Inferior parietal cortex (tissue), 1 donor: ENCODE measurements at regions not wholly inside any gene's neighbourhood (a gene's known extent, or its start where the extent isn't known, plus 50 kb on each side); places are given as distances from the start of the nearest gene placed in this dataset.

Experiments used
- DNase-seq: peaks from one replicate; pipeline ENCODE4 v3.0.0-alpha.2; 2016; ENCODE audit errors: extremely low spot score

GRCh38 chr3:59450946-59451763 lies 401.3 kb upstream of the CFAP20DC start:
- DNase-seq: no peak

DNA sequence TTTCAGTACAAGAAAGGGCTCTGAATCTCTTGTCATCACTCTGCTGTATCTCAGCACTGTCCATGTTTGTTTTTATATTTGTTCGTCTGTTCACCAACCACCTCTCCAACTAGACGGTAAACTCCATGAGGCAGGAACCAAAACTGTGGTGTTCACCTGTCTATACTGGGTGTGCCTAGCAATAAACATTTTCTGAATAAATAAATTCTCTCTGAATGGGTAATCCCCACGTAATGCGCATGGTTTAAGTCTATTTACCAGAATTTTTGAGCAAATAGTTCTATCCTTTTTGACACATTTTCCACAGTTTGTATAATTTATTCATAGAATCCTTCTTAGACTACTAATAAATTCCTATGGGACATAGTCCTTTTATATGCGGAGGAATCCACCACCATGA lies 400.6 kb upstream of the CFAP20DC start:
- DNase-seq: no peak

- no peak for DNase-seq
These were observed 397.1 kb upstream of the CFAP20DC start for GRCh38 chr3:59446775-59447465.

GRCh38 chr3:59444676-59445075 lies 394.9 kb upstream of the CFAP20DC start:
- DNase-seq: no peak

DNA sequence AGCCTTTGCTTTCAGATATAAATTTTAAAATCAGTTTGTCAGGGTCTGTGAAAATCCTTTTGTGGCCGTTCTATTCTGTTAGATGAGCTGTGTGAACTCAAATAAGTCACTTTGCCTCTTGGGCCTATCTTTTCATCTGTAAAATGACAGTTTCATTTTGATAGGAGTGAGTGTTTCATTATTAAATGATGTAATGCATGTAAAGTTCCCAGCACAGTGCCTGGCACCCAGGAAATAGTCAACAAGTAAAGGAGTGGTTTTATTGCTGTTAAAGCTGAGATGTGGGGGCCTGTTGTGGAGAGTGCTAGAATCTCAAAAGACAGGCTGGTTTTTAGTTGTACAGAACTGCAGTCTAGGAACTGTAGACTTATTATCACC lies 394.5 kb upstream of the CFAP20DC start:
- no peak for DNase-seq

GRCh38 chr3:59443618-59444293 lies 393.9 kb upstream of the CFAP20DC start:
- DNase-seq: no peak

- DNase-seq: no peak
These were observed 392.2 kb upstream of the CFAP20DC start for GRCh38 chr3:59442046-59442445.

GRCh38 chr3:59440285-59441028 lies 390.6 kb upstream of the CFAP20DC start:
- no peak for DNase-seq

DNA sequence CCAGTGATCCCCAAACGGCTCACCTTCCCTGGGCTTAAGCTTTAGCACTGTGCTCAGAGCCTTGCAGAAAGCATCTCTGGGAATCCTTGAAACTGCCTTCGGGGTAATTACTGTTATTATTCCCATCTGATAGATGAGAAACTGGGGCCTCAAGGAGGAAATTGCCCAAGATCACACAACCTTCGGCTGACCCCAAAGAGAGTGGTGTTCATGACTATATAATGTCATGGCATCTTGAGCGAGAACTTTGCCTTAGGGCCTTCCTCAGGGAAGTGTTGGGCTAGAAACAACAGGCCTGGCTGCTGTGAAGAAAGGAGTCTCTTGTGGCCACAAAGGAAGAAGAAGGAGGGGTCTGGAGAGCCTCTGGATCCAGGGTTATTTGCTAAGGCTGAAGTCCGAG lies 388.7 kb upstream of the CFAP20DC start:
- no peak for DNase-seq

- DNase-seq: no peak
These were observed 386.5 kb upstream of the CFAP20DC start for GRCh38 chr3:59436164-59436958.

GRCh38 chr3:59433546-59433945 lies 383.7 kb upstream of the CFAP20DC start:
- no peak for DNase-seq

DNA sequence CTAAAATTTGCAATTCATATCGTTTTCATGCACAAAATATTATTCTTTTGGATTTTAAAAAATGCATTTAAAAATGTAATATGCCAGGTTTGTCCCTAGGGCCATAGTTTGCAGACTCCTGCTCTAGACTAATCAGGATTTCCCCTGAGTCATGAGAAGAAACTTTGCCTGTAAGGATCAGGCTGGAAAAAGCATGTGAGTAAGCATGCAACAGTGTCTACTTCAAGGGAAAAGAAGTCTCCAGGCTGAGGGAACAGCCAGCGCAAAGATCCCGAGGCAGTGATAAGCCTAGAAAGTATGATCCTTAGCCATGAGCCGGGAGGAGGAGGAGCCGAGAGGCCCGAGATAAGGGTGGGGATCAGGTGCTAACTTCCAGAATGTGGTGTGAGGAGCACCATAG lies 382.8 kb upstream of the CFAP20DC start:
- no peak for DNase-seq

DNA sequence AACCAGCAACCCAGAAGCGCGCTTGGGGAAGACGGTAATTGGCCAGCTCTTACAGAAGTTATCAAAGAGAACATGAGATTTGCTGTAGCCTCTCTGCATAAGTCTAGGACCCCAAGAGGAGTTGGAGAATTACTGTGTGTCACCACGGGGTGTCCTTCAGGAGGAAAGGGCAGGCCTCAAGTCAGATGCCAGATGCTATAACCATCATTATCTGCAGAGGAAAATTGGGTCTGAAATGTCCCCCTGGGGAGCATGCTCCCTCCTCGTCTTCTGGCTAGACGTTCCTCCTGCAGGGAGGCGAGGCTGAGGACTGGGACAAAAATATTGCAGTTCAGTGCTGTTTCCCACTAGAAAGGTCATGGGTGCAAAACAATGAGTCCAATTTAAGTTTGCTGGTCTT lies 380.5 kb upstream of the CFAP20DC start:
- DNase-seq: no peak

DNA sequence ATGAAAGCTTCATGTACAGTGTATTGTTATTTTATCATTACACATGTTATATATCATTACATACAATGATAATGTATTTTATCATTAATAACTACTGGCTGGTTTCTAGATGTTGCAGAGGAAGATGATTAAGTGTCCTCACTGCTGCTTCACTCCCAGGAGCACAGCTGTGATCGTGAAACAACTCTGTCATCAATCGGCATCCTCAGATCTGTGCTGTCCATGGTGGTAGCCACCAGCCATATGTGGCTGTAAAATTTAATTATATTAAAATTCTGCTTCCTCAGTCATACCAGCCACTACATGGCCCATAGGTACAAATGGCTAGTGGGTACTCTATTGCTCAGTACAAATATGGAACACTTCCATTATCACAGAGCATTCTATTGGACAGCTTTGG lies 379.4 kb upstream of the CFAP20DC start:
- no peak for DNase-seq

GRCh38 chr3:59426821-59427565 lies 377.2 kb upstream of the CFAP20DC start:
- DNase-seq: no peak

DNA sequence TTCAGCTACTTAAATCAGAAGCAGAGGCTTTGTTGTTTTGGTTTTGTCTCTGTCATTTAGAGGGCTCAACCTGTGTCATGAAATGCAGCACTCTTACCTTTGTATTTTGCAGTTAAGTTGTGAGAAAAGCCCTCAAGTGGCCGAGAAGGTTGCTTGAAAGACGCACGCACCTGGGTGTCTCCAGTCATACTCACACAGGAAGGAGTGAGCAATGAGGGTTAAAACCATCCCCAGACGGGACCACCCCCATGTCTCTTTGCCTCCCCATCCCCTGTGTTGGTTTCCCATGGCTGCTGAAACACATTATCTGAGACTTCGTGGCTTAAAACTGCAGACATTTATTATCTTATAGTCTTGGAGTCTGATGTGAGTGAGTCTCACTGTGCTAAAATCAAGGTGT lies 376.1 kb upstream of the CFAP20DC start:
- DNase-seq: no peak

GRCh38 chr3:59425371-59425770 lies 375.5 kb upstream of the CFAP20DC start:
- no peak for DNase-seq

GRCh38 chr3:59424268-59425010 lies 374.6 kb upstream of the CFAP20DC start:
- DNase-seq: no peak

DNA sequence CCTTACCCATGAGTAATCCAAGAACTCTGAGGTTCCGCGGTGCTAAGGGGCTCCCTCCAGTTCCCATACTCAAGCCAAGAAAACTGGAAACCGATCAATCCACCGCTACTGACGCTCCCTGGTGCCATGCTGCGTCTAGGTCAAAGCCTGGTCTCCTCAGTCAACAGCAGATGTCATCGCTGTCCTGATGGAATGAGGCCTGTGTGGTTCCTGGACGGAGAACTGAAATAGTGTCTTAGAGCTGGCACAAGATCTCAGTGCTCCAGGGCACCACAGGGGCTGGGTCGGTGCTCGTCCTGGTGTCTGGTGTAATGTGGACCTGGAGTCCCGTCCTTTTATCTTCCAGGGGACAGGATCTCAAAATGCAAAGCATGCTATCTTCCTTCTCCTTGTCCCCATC lies 373.9 kb upstream of the CFAP20DC start:
- no peak for DNase-seq

DNA sequence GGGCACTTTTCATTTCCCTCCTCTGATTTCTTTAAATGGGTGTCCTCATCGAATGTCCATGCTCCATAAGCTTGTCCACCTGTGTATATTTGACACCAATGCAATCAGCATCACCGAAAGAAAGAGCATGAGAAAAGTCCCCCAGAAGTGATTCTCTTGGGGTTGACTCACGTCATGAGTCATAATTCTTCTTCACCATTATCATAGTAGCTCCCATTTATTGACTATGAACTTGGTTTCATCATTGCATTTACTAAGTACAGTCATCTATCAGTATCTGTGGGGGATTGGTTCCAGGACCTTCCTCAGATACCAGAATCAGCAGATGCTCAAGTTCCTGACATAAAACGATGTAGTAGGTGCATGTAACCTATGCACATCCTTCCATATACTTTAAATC lies 372.5 kb upstream of the CFAP20DC start:
- DNase-seq: no peak
